Osteoblast (primary cell): ENCODE measurements at regions not wholly inside any gene's neighbourhood (a gene's known extent, or its start where the extent isn't known, plus 50 kb on each side); places are given as distances from the start of the nearest gene placed in this dataset.

Experiments used
- DNase-seq: peaks from one replicate; pipeline ENCODE4 v3.0.0; 2011; ENCODE audit warnings: low spot score, mixed read lengths; ENCODE audit not compliant: insufficient read length; ENCODE audit errors: missing footprints
- H2AFZ ChIP-seq: 2 replicates; pipeline ENCODE4 v1.6.0; 2011; ENCODE audit warnings: mild to moderate bottlenecking, low read length
- H3K27ac ChIP-seq: 2 replicates; pipeline ENCODE4 v1.5.1; 2011; ENCODE audit warnings: mild to moderate bottlenecking, low read depth, low read length, moderate library complexity
- H3K27me3 ChIP-seq: 2 replicates; pipeline ENCODE4 v1.6.0; 2012; ENCODE audit warnings: mild to moderate bottlenecking, control low read depth, inconsistent platforms, low read length, moderate library complexity; ENCODE audit not compliant: insufficient read depth
- H3K36me3 ChIP-seq: 2 replicates; pipeline ENCODE4 v1.5.1; 2011; ENCODE audit warnings: mild to moderate bottlenecking, low read length, control low read depth, moderate library complexity; ENCODE audit not compliant: insufficient read depth
- H3K4me1 ChIP-seq: 2 replicates; pipeline ENCODE4 v1.5.1; 2011; ENCODE audit warnings: mild to moderate bottlenecking, low read length, control low read depth, moderate library complexity; ENCODE audit not compliant: insufficient read depth
- H3K4me2 ChIP-seq: 2 replicates; pipeline ENCODE4 v1.6.0; 2011; ENCODE audit warnings: mild to moderate bottlenecking, low read length; ENCODE audit not compliant: insufficient read depth
- H3K4me3 ChIP-seq: fragments of 200-600 bp; sonication (generic); 3 replicates; pipeline ENCODE4 v1.5.1; 2012; ENCODE audit warnings: mild to moderate bottlenecking, low read length, inconsistent platforms; ENCODE audit not compliant: insufficient read depth
- H3K79me2 ChIP-seq: 2 replicates; pipeline ENCODE4 v1.6.0; 2012; ENCODE audit warnings: mild to moderate bottlenecking, low read length, control low read depth, inconsistent platforms; ENCODE audit not compliant: insufficient read depth
- H3K9me3 ChIP-seq: 2 replicates; pipeline ENCODE4 v1.5.1; 2011; ENCODE audit warnings: low read depth, low read length, control low read depth
- H4K20me1 ChIP-seq: 2 replicates; pipeline ENCODE4 v1.6.0; 2012; ENCODE audit warnings: mild to moderate bottlenecking, low read length, control low read depth; ENCODE audit not compliant: insufficient read depth
- TF ChIP-seq, protein P1 (sequence below): IDR thresholded peaks from 2 replicates; pipeline ENCODE4 v1.5.1; 2011; ENCODE audit warnings: mild to moderate bottlenecking, low read depth, low read length, moderate library complexity; ENCODE audit errors: extremely low read depth

DNA sequence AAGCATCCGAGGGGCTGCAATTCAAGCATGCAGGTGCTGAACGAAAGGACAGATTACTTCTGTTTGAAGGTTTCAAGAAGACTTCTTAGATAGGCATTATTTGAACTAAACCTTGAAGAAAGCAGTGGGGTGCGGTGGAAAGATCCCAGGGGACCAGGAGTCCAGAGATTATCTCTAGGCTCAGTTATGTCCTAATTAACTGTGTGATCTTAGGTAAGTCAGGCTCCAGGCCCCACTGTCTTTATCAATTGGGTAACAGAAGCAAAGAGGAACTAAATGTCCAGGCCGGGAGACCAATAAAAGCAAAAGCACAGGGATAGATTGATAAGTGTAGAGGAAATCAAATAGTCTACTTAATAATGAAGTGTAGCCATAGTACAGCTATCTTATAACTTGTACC lies 72.9 kb upstream of the CDC42BPA start:
- H3K4me1 ChIP-seq = no peaks in the 10 kb centered on the region

DNA sequence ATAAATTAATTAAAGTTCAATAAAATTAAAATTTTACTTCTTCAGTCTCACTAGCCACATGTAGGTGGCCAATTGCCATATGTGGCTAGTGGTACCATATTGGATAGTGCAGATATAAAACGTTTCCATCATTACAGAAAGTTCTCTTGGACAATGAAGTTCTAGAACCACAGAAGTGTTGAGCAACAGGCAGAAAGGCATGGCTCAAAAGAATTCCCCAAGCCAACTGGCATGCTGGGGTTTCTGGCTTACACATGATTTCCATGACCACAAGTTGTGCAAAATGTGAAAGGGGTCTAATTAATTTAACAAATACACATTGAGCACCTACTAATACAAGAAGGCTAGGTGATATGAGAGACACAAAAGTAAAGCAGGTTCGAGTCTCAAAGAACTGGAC lies 72.2 kb upstream of the CDC42BPA start:
- no peaks in the 10 kb centered on the region for H3K36me3 ChIP-seq
- no peak for DNase-seq
- H3K27me3 ChIP-seq = no peaks in the 10 kb centered on the region
- no peaks in the 10 kb centered on the region for H4K20me1 ChIP-seq
- H3K27ac ChIP-seq = no peak overlapping the region
- no peak overlapping the region for H2AFZ ChIP-seq
- H3K4me1 ChIP-seq = no peaks in the 10 kb centered on the region
- TF ChIP-seq, protein P1, sequence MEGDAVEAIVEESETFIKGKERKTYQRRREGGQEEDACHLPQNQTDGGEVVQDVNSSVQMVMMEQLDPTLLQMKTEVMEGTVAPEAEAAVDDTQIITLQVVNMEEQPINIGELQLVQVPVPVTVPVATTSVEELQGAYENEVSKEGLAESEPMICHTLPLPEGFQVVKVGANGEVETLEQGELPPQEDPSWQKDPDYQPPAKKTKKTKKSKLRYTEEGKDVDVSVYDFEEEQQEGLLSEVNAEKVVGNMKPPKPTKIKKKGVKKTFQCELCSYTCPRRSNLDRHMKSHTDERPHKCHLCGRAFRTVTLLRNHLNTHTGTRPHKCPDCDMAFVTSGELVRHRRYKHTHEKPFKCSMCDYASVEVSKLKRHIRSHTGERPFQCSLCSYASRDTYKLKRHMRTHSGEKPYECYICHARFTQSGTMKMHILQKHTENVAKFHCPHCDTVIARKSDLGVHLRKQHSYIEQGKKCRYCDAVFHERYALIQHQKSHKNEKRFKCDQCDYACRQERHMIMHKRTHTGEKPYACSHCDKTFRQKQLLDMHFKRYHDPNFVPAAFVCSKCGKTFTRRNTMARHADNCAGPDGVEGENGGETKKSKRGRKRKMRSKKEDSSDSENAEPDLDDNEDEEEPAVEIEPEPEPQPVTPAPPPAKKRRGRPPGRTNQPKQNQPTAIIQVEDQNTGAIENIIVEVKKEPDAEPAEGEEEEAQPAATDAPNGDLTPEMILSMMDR = no peak
- H3K4me2 ChIP-seq = no peak overlapping the region
- H3K4me3 ChIP-seq = no peak overlapping the region
- H3K79me2 ChIP-seq = no peaks in the 10 kb centered on the region
- H3K9me3 ChIP-seq = no peaks in the 10 kb centered on the region

More for the DNA sequence above, 72.9 kb upstream of the CDC42BPA start:
- Histone ChIP-seq H3K4me2 (no peak overlapping the region), H3K9me3 (no peaks in the 10 kb centered on the region), H3K4me3 (no peak overlapping the region), H3K79me2 (no peaks in the 10 kb centered on the region), H3K27ac (no peak overlapping the region), H3K36me3 (no peaks in the 10 kb centered on the region), H3K27me3 (no peaks in the 10 kb centered on the region), H4K20me1 (no peaks in the 10 kb centered on the region), H2AFZ (no peak overlapping the region)
- no peak for DNase-seq
- TF ChIP-seq, protein P1 = no peak

DNA sequence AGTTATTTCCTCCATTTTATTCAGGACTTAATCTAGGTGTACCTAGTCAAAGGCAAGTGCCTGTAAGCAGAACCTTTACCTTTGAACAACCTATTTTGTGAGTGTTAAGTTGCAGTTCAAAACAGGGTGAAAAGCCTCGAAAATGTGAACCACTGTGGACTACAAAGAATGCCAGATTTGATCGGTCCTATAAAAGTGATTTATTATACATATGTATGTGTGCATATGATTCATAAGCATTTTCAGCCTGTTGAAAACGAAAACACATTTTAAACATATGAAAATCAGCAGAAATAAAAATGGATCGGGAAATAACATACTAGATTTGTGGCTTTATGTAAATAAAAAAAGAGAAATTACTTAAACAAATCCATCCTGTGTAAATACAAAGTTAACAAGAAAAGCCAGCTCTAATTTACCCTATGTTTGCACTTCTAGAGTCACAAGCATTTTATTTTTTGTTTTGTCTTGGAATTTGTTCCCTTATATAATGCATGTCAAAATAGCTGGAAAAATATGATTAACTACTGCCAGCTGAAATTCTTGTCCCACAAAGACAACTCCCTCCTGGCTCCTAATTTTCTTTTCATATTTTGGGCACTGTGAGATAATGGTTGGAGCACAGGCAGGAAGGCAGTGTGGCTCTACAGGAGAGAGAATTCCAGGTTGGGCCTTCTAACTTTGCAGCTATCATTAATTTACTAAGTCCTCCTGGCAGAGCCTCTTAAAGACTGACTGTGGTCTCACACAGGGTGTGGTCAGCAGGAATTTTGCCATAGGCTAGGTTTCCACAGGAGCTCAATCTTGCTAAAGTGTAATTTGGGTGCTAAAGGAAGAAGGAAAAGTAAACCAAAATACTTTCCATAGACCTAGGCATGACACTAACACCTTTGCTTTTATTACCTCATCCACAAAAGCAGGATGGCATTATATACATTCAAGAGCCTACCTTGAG lies 70.2 kb upstream of the CDC42BPA start:
- no peak for DNase-seq
- Histone ChIP-seq H3K36me3 (no peaks in the 10 kb centered on the region), H3K4me3 (no peak overlapping the region), H3K4me1 (no peaks in the 10 kb centered on the region), H3K4me2 (no peak overlapping the region), H3K9me3 (no peaks in the 10 kb centered on the region), H4K20me1 (no peaks in the 10 kb centered on the region), H2AFZ (no peak overlapping the region), H3K27ac (no peak overlapping the region), H3K27me3 (no peaks in the 10 kb centered on the region), H3K79me2 (no peaks in the 10 kb centered on the region)
- TF ChIP-seq, protein P1 = no peak

DNA sequence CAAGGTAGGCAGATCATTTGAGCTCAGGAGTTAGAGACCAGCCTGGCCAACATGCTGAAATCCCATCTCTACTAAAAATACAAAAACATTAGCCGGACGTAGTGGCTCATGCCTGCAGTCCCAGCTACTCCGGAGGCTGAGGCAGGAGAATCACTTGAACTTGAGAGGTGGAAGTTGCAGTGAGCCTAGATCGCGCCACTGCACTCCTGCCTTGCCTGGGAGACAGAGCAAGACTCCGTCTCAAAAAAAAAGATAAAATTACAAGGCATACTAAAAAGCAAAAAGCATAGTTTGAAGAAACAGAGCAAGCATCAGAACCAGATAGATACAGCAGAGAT lies 61.2 kb upstream of the CDC42BPA start:
- H3K9me3 ChIP-seq = no peaks in the 10 kb centered on the region
- no peak for DNase-seq
- H3K27me3 ChIP-seq = no peaks in the 10 kb centered on the region
- H3K4me3 ChIP-seq = no peak overlapping the region
- TF ChIP-seq, protein P1 = no peak
- H3K4me1 ChIP-seq = no peaks in the 10 kb centered on the region
- no peaks in the 10 kb centered on the region for H3K36me3 ChIP-seq
- H4K20me1 ChIP-seq = no peaks in the 10 kb centered on the region
- no peak overlapping the region for H3K27ac ChIP-seq
- no peak overlapping the region for H2AFZ ChIP-seq
- H3K4me2 ChIP-seq = no peak overlapping the region
- H3K79me2 ChIP-seq = no peaks in the 10 kb centered on the region
